Embryonic facial prominence (tissue), 1 donor: ENCODE measurements at regions not wholly inside any gene's neighbourhood (a gene's known extent, or its start where the extent isn't known, plus 50 kb on each side); places are given as distances from the start of the nearest gene placed in this dataset.

ENCODE experiments used
- DNase-seq: peaks from one replicate; pipeline ENCODE4 v3.0.0-alpha.2; 2016; ENCODE audit errors: extremely low spot score

GRCh38 chr12:126762150-126762549, 1504.8 kb upstream of the TMEM132C start:
- DNase-seq = no peak

GRCh38 chr12:126763359-126763758, 1503.6 kb upstream of the TMEM132C start:
- DNase-seq = no peak

GRCh38 chr12:126767334-126767733, 1499.6 kb upstream of the TMEM132C start:
- no peak for DNase-seq

- no peak for DNase-seq
Observed at GRCh38 chr12:126768517-126768916, 1498.5 kb upstream of the TMEM132C start.

- no peak for DNase-seq
Observed at GRCh38 chr12:126770188-126770587, 1496.8 kb upstream of the TMEM132C start.

- DNase-seq = no peak
Observed at GRCh38 chr12:126772171-126772864, 1494.7 kb upstream of the TMEM132C start.

- DNase-seq = no peak
Observed at GRCh38 chr12:126773012-126773411, 1494.0 kb upstream of the TMEM132C start.

GRCh38 chr12:126773491-126773890, 1493.5 kb upstream of the TMEM132C start:
- DNase-seq = no peak

- no peak for DNase-seq
Observed at GRCh38 chr12:126776026-126776655, 1490.8 kb upstream of the TMEM132C start.

GRCh38 chr12:126780343-126780742, 1486.6 kb upstream of the TMEM132C start:
- no peak for DNase-seq

GRCh38 chr12:126781593-126781992, 1485.4 kb upstream of the TMEM132C start:
- DNase-seq = no peak

GRCh38 chr12:126782083-126782482, 1484.9 kb upstream of the TMEM132C start:
- no peak for DNase-seq

- no peak for DNase-seq
Observed at GRCh38 chr12:126784328-126784921, 1482.5 kb upstream of the TMEM132C start.

- DNase-seq = no peak
Observed at GRCh38 chr12:126789963-126790362, 1477.0 kb upstream of the TMEM132C start.

- no peak for DNase-seq
Observed at GRCh38 chr12:126791122-126791521, 1475.8 kb upstream of the TMEM132C start.

GRCh38 chr12:126792411-126792810, 1474.6 kb upstream of the TMEM132C start:
- no peak for DNase-seq

GRCh38 chr12:126797525-126797924, 1469.4 kb upstream of the TMEM132C start:
- no peak for DNase-seq

GRCh38 chr12:126798449-126798848, 1468.5 kb upstream of the TMEM132C start:
- DNase-seq = no peak

GRCh38 chr12:126807312-126807865, 1459.6 kb upstream of the TMEM132C start:
- DNase-seq = no peak

- DNase-seq = no peak
Observed at GRCh38 chr12:126811391-126811790, 1455.6 kb upstream of the TMEM132C start.

- DNase-seq = no peak
Observed at GRCh38 chr12:126819554-126819953, 1447.4 kb upstream of the TMEM132C start.

- DNase-seq = no peak
Observed at GRCh38 chr12:126830778-126831680, 1435.9 kb upstream of the TMEM132C start.
